HEK293 (cell line): ENCODE measurements at regions not wholly inside any gene's neighbourhood (a gene's known extent, or its start where the extent isn't known, plus 50 kb on each side); places are given as distances from the start of the nearest gene placed in this dataset.
"Not testable (repeated sequence)": the region's sequence is repeated elsewhere in the genome, so short reads cannot be mapped to it uniquely, and the experiment has no call there.

Source experiments
- CTCF ChIA-PET: fragments of 350-600 bp; formaldehyde crosslinking; extraction: SDS; loops from one replicate; lab custom pipeline; 2021; ENCODE audit warnings: antibody characterized with exemption; lab: Yijun Ruan, JAX
- POLR2A ChIA-PET: fragments of 300-600 bp; formaldehyde crosslinking; extraction: SDS; loops from one replicate; lab custom pipeline; 2020; ENCODE audit warnings: antibody characterized with exemption, inconsistent platforms; lab: Yijun Ruan, JAX
- H3K27ac ChIP-seq: fragments of 200-500 bp; sonication (Bioruptor generic); 2 replicates; pipeline ENCODE4 v1.5.1; 2014; ENCODE audit warnings: low read depth, low read length, control low read depth, inconsistent platforms; ENCODE audit errors: extremely low read depth
- H3K36me3 ChIP-seq, 2 experiments: fragments of 200-500 bp in 1 of 2; sonication (Bioruptor generic) in 1 of 2; 1 replicate in 1 of 2; 2 replicates in 1 of 2; pipeline ENCODE4 v1.5.1; 2014 to 2017; ENCODE audit warnings: inconsistent platforms in 2 of 2, low read length in 2 of 2; ENCODE audit not compliant: control insufficient read depth in 2 of 2, insufficient read depth in 1 of 2
- H3K4me1 ChIP-seq: fragments of 200-500 bp; sonication (Bioruptor generic); 2 replicates; pipeline ENCODE4 v1.5.1; 2014; ENCODE audit warnings: mild to moderate bottlenecking, low read length, inconsistent platforms; ENCODE audit not compliant: control insufficient read depth, insufficient read depth
- H3K4me3 ChIP-seq: 2 replicates; pipeline ENCODE4 v1.5.1; 2011; ENCODE audit warnings: low read depth, mild to moderate bottlenecking, control low read depth, low read length, moderate library complexity
- H3K9me3 ChIP-seq: fragments of 200-500 bp; sonication (Bioruptor generic); 2 replicates; pipeline ENCODE4 v1.5.1; 2014; ENCODE audit warnings: low read depth, low read length, inconsistent platforms; ENCODE audit not compliant: control insufficient read depth, insufficient read depth
- BCL11B ChIP-seq: fragments of 450-650 bp; formaldehyde crosslinking; IDR thresholded peaks from 2 replicates; pipeline ENCODE4 v1.5.1; 2016; ENCODE audit warnings: low read depth, missing biosample characterization, missing genetic modification characterization
- GLIS2 ChIP-seq: fragments of 450-650 bp; formaldehyde crosslinking; IDR thresholded peaks from 2 replicates; pipeline ENCODE4 v1.5.1; 2016; ENCODE audit warnings: missing biosample characterization, missing genetic modification characterization
- HOXA7 ChIP-seq: sonication (generic); formaldehyde crosslinking; IDR thresholded peaks from 2 replicates; pipeline ENCODE4 v1.8.1; 2022; ENCODE audit warnings: missing genetic modification reagents, borderline replicate concordance
- KLF8 ChIP-seq: fragments of 450-650 bp; formaldehyde crosslinking; IDR thresholded peaks from 2 replicates; pipeline ENCODE4 v1.5.1; 2016; ENCODE audit warnings: missing biosample characterization, missing genetic modification characterization
- SP3 ChIP-seq: fragments of 450-650 bp; formaldehyde crosslinking; IDR thresholded peaks from 2 replicates; pipeline ENCODE4 v1.5.1; 2016; ENCODE audit warnings: missing biosample characterization, missing genetic modification characterization
- ZNF133 ChIP-seq: fragments of 450-650 bp; formaldehyde crosslinking; IDR thresholded peaks from 2 replicates; pipeline ENCODE4 v1.5.1; 2016; ENCODE audit warnings: missing biosample characterization, missing genetic modification characterization
- ZNF146 ChIP-seq: fragments of 450-650 bp; formaldehyde crosslinking; IDR thresholded peaks from 2 replicates; pipeline ENCODE4 v1.5.1; 2016; ENCODE audit warnings: missing biosample characterization, missing genetic modification characterization
- ZNF155 ChIP-seq: fragments of 450-650 bp; formaldehyde crosslinking; IDR thresholded peaks from 2 replicates; pipeline ENCODE4 v1.5.1; 2016; ENCODE audit warnings: missing biosample characterization, missing genetic modification characterization
- ZNF175 ChIP-seq: fragments of 450-650 bp; formaldehyde crosslinking; IDR thresholded peaks from 2 replicates; pipeline ENCODE4 v1.5.1; 2016; ENCODE audit warnings: missing biosample characterization, missing genetic modification characterization
- ZNF24 ChIP-seq: fragments of 450-650 bp; formaldehyde crosslinking; IDR thresholded peaks from 2 replicates; pipeline ENCODE4 v1.5.1; 2016; ENCODE audit warnings: missing biosample characterization, missing genetic modification characterization
- ZNF302 ChIP-seq: fragments of 450-650 bp; formaldehyde crosslinking; IDR thresholded peaks from 2 replicates; pipeline ENCODE4 v1.5.1; 2016; ENCODE audit warnings: missing biosample characterization, missing genetic modification characterization, low read depth
- ZNF350 ChIP-seq: fragments of 450-650 bp; formaldehyde crosslinking; IDR thresholded peaks from 2 replicates; pipeline ENCODE4 v1.5.0; 2017; ENCODE audit warnings: missing biosample characterization, mild to moderate bottlenecking, missing genetic modification characterization
- ZNF354C ChIP-seq: fragments of 450-650 bp; formaldehyde crosslinking; IDR thresholded peaks from 2 replicates; pipeline ENCODE4 v1.5.1; 2016; ENCODE audit warnings: missing biosample characterization, missing genetic modification characterization, low read depth, borderline replicate concordance
- ZNF571 ChIP-seq: fragments of 450-650 bp; formaldehyde crosslinking; IDR thresholded peaks from 2 replicates; pipeline ENCODE4 v1.5.0; 2017; ENCODE audit warnings: missing biosample characterization, missing genetic modification characterization
- ZNF623 ChIP-seq: fragments of 450-650 bp; formaldehyde crosslinking; IDR thresholded peaks from 2 replicates; pipeline ENCODE4 v1.5.1; 2016; ENCODE audit warnings: missing biosample characterization, missing genetic modification characterization
- ZNF629 ChIP-seq: fragments of 450-650 bp; formaldehyde crosslinking; IDR thresholded peaks from 2 replicates; pipeline ENCODE4 v1.5.1; 2017; ENCODE audit warnings: missing biosample characterization, missing genetic modification characterization
- ZNF664 ChIP-seq: fragments of 450-650 bp; formaldehyde crosslinking; IDR thresholded peaks from 2 replicates; pipeline ENCODE4 v1.5.1; 2016; ENCODE audit warnings: missing biosample characterization, missing genetic modification characterization
- ZNF701 ChIP-seq: fragments of 450-650 bp; formaldehyde crosslinking; IDR thresholded peaks from 2 replicates; pipeline ENCODE4 v1.5.1; 2016; ENCODE audit warnings: missing biosample characterization, missing genetic modification characterization
- ZNF791 ChIP-seq: fragments of 450-650 bp; formaldehyde crosslinking; IDR thresholded peaks from 2 replicates; pipeline ENCODE4 v1.5.1; 2016; ENCODE audit warnings: missing biosample characterization, missing genetic modification characterization
- ZSCAN30 ChIP-seq: fragments of 450-650 bp; IDR thresholded peaks from 2 replicates; pipeline ENCODE4 v1.5.1; 2018; ENCODE audit warnings: missing biosample characterization, mild to moderate bottlenecking, missing genetic modification characterization, moderate library complexity
- ZXDB ChIP-seq: fragments of 450-650 bp; formaldehyde crosslinking; IDR thresholded peaks from 2 replicates; pipeline ENCODE4 v1.5.1; 2016; ENCODE audit warnings: missing biosample characterization, missing genetic modification characterization
- TF ChIP-seq, protein P1 (sequence below): fragments of 450-650 bp; formaldehyde crosslinking; IDR thresholded peaks from 2 replicates; pipeline ENCODE4; 2016; ENCODE audit warnings: missing biosample characterization, missing genetic modification characterization
- TF ChIP-seq, protein P2 (sequence below): fragments of 450-650 bp; formaldehyde crosslinking; IDR thresholded peaks from 2 replicates; pipeline ENCODE4 v1.5.1; 2016; ENCODE audit warnings: missing biosample characterization, missing genetic modification characterization
- TF ChIP-seq, protein P3 (sequence below): fragments of 450-650 bp; formaldehyde crosslinking; IDR thresholded peaks from 2 replicates; pipeline ENCODE4 v1.5.1; 2017; ENCODE audit warnings: missing biosample characterization, missing genetic modification characterization
- TF ChIP-seq, protein P4 (sequence below): fragments of 450-650 bp; formaldehyde crosslinking; IDR thresholded peaks from 2 replicates; pipeline ENCODE4 v1.5.1; 2016; ENCODE audit warnings: missing biosample characterization, missing genetic modification characterization
- TF ChIP-seq, protein P5 (sequence below): fragments of 450-650 bp; formaldehyde crosslinking; IDR thresholded peaks from 2 replicates; pipeline ENCODE4 v1.5.1; 2017; ENCODE audit warnings: missing biosample characterization, missing genetic modification characterization

DNA sequence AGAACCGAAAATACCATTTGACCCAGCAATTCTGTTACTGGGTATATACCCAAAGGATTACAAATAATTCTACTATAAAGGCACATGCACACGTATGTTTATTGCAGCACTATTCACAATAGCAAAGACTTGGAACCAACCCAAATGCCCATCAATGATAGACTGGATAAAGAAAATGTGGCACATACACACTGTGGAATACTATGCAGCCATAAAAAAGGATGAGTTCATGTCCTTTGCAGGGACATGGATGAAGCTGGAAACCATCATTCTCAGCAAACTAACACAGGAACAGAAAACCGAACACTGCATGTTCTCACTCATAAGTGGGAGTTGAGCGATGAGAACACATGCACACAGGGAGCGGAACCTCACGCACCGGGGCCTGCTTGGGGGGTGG is 134.4 kb downstream of the FGF18 start:
- POLR2A ChIA-PET, H3K36me3 ChIP-seq, H3K4me3 ChIP-seq, H3K4me1 ChIP-seq, H3K27ac ChIP-seq, H3K9me3 ChIP-seq, CTCF ChIA-PET: not testable (repeated sequence)
- peak; percentile 82 for TF ChIP-seq ZNF146 (tag by site-specific recombination)

DNA sequence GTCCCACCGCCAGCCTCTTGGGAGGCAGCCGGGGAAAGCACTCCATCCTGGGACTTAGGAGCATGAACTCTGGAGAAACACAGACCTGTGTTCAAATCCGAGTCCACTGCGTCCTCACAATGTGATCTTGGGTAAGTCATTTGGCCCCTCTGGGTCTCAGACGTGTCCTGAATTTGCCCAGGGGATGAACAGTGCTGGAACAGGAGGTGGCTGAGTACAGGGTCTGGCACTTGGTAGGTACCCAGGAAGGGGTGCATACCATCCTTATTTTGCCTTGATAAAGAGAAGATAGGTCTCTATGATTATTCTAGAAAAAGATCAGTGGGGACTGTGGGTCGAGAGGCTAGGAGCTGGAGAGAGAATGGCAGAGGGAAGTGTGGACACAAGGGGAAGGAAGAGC is 135.7 kb downstream of the FGF18 start:
- TF ChIP-seq ZNF571 (tag by site-specific recombination) (no peak), ZNF701 (tag by site-specific recombination) (no peak), ZNF133 (tag by site-specific recombination) (no peak), ZXDB (tag by site-specific recombination) (no peak), ZNF664 (tag by site-specific recombination) (no peak), HOXA7 (CRISPR knock-in tag) (no peak), SP3 (tag by site-specific recombination) (no peak), ZNF354C (no peak), ZNF302 (tag by site-specific recombination) (no peak)
- TF ChIP-seq, protein P1, sequence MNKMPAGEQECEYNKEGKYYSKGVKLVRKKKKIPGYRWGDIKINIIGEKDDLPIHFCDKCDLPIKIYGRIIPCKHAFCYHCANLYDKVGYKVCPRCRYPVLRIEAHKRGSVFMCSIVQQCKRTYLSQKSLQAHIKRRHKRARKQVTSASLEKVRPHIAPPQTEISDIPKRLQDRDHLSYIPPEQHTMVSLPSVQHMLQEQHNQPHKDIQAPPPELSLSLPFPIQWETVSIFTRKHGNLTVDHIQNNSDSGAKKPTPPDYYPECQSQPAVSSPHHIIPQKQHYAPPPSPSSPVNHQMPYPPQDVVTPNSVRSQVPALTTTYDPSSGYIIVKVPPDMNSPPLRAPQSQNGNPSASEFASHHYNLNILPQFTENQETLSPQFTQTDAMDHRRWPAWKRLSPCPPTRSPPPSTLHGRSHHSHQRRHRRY = no peak
- TF ChIP-seq, all 188 proteins: peak for 0
- Histone ChIP-seq H3K4me1 (no peaks in the 10 kb centered on the region), H3K27ac (no peak overlapping the region), H3K9me3 (no peaks in the 10 kb centered on the region), H3K36me3 (no peaks in the 10 kb centered on the region), H3K4me3 (no peak overlapping the region)
- POLR2A ChIA-PET = no interaction called here
- CTCF ChIA-PET = no interaction called here

DNA sequence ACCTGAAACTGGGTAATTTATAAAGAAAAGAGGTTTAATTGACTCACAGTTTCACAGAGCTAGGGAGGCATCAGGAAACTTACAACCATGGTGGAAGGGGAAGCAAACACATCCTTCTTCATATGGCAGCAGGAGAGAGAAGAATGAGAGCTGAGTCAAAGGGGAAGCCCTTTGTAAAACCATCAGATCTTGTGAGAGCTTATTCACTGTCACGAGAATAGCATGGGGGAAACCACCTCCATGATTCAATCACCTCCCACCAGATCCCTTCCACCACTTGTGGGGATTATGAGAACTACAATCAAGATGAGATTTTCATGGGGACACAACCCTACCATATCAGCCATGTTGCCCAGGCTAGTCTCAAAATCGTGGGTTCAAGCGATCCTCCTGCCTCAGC is 143.4 kb downstream of the FGF18 start:
- POLR2A ChIA-PET = no interaction called here

More for the DNA sequence above, 143.4 kb downstream of the FGF18 start:
- CTCF ChIA-PET = no interaction called here
- Histone ChIP-seq H3K4me1 (no peaks in the 10 kb centered on the region), H3K9me3 (no peaks in the 10 kb centered on the region), H3K27ac (no peak overlapping the region), H3K36me3 (no peaks in the 10 kb centered on the region), H3K4me3 (no peak overlapping the region)
- TF ChIP-seq ZNF629 (tag by site-specific recombination) (no peak), KLF8 (tag by site-specific recombination) (no peak), ZNF623 (tag by site-specific recombination) (no peak), ZXDB (tag by site-specific recombination) (no peak), GLIS2 (tag by site-specific recombination) (no peak), ZNF24 (tag by site-specific recombination) (no peak), ZNF791 (tag by site-specific recombination) (no peak), ZNF175 (tag by site-specific recombination) (no peak), ZSCAN30 (no peak), BCL11B (tag by site-specific recombination) (no peak), ZNF155 (tag by site-specific recombination) (no peak), ZNF350 (no peak)
- TF ChIP-seq, protein P2, sequence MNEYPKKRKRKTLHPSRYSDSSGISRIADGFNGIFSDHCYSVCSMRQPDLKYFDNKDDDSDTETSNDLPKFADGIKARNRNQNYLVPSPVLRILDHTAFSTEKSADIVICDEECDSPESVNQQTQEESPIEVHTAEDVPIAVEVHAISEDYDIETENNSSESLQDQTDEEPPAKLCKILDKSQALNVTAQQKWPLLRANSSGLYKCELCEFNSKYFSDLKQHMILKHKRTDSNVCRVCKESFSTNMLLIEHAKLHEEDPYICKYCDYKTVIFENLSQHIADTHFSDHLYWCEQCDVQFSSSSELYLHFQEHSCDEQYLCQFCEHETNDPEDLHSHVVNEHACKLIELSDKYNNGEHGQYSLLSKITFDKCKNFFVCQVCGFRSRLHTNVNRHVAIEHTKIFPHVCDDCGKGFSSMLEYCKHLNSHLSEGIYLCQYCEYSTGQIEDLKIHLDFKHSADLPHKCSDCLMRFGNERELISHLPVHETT = no peak
- TF ChIP-seq, protein P3, sequence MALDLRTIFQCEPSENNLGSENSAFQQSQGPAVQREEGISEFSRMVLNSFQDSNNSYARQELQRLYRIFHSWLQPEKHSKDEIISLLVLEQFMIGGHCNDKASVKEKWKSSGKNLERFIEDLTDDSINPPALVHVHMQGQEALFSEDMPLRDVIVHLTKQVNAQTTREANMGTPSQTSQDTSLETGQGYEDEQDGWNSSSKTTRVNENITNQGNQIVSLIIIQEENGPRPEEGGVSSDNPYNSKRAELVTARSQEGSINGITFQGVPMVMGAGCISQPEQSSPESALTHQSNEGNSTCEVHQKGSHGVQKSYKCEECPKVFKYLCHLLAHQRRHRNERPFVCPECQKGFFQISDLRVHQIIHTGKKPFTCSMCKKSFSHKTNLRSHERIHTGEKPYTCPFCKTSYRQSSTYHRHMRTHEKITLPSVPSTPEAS (tag by site-specific recombination) = no peak
- TF ChIP-seq, protein P4, sequence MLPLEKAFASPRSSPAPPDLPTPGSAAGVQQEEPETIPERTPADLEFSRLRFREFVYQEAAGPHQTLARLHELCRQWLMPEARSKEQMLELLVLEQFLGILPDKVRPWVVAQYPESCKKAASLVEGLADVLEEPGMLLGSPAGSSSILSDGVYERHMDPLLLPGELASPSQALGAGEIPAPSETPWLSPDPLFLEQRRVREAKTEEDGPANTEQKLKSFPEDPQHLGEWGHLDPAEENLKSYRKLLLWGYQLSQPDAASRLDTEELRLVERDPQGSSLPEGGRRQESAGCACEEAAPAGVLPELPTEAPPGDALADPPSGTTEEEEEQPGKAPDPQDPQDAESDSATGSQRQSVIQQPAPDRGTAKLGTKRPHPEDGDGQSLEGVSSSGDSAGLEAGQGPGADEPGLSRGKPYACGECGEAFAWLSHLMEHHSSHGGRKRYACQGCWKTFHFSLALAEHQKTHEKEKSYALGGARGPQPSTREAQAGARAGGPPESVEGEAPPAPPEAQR (tag by site-specific recombination) = no peak
- TF ChIP-seq, protein P5, sequence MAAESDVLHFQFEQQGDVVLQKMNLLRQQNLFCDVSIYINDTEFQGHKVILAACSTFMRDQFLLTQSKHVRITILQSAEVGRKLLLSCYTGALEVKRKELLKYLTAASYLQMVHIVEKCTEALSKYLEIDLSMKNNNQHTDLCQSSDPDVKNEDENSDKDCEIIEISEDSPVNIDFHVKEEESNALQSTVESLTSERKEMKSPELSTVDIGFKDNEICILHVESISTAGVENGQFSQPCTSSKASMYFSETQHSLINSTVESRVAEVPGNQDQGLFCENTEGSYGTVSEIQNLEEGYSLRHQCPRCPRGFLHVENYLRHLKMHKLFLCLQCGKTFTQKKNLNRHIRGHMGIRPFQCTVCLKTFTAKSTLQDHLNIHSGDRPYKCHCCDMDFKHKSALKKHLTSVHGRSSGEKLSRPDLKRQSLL (tag by site-specific recombination) = no peak
